Esophagus muscularis mucosa (tissue), 4 donors: ENCODE measurements at regions not wholly inside any gene's neighbourhood (a gene's known extent, or its start where the extent isn't known, plus 50 kb on each side); places are given as distances from the start of the nearest gene placed in this dataset.

Source experiments
- DNase-seq: peaks from one replicate; pipeline ENCODE4 v3.0.0-alpha.2; 2017; ENCODE audit errors: extremely low spot score
- H3K27ac ChIP-seq, 4 donors: fragments of 200-600 bp; sonication (generic); replicated peaks in 1 of 4; 1 replicate in 3 of 4; 2 replicates in 1 of 4; pipeline ENCODE4 v1.5.1; 2016 to 2019; ENCODE audit warnings: mild to moderate bottlenecking in 1 of 4
- H3K27me3 ChIP-seq, 4 donors: fragments of 200-600 bp; sonication (generic); one replicate each; pipeline versions ENCODE4 v1.5.1 to v1.6.0; 2016 to 2019
- H3K36me3 ChIP-seq, 4 donors: fragments of 200-600 bp; sonication (generic); one replicate each; pipeline ENCODE4 v1.5.1; 2016 to 2019
- H3K4me1 ChIP-seq, 4 donors: fragments of 200-600 bp; sonication (generic); one replicate each; pipeline ENCODE4 v1.5.1; 2016 to 2019
- H3K4me3 ChIP-seq, 4 donors: fragments of 200-600 bp; sonication (generic); 1 replicate in 2 of 4; 2 replicates in 2 of 4; pipeline ENCODE4 v1.5.1; 2016 to 2019; ENCODE audit warnings: mild to moderate bottlenecking in 4 of 4, moderate library complexity in 1 of 4
- H3K9me3 ChIP-seq, 4 donors: fragments of 200-600 bp; sonication (generic); 1 replicate in 3 of 4; 2 replicates in 1 of 4; pipeline ENCODE4 v1.5.1; 2016 to 2019
- EP300 ChIP-seq: sonication (generic); formaldehyde crosslinking; IDR thresholded peaks from one replicate; pipeline ENCODE4 v1.6.1; 2017; ENCODE audit warnings: antibody characterized with exemption
- POLR2A ChIP-seq: fragments of 450-650 bp; IDR thresholded peaks from one replicate; pipeline ENCODE4 v1.6.1; 2017; ENCODE audit warnings: antibody characterized with exemption, moderate library complexity, mild to moderate bottlenecking, low read depth
- POLR2AphosphoS5 ChIP-seq, 2 donors: sonication (generic); formaldehyde crosslinking; IDR thresholded peaks; one replicate each; pipeline ENCODE4 v1.6.1; 2017; ENCODE audit warnings: antibody characterized with exemption in 2 of 2
- WGBS: methylation state at CpG from one replicate; pipeline ENCODE4 v1.1.5; 2018; 5-methylcytosine and 5-hydroxymethylcytosine counted together
- intact Hi-C: fragments of 100-400 bp; cut with DNase I; formaldehyde crosslinking; loops from one replicate; pipeline ENCODE4 v1.15.1; 2023
- TF ChIP-seq, protein P1 (sequence below), 3 experiments: fragments of 200-600 bp in 2 of 3; fragments of 450-650 bp in 1 of 3; sonication (generic) in 2 of 3; IDR thresholded peaks; one replicate each; pipeline ENCODE4 v1.5.1; 2017 to 2019; ENCODE audit warnings: antibody characterized with exemption in 3 of 3, mild to moderate bottlenecking in 2 of 3, moderate library complexity in 1 of 3

DNA sequence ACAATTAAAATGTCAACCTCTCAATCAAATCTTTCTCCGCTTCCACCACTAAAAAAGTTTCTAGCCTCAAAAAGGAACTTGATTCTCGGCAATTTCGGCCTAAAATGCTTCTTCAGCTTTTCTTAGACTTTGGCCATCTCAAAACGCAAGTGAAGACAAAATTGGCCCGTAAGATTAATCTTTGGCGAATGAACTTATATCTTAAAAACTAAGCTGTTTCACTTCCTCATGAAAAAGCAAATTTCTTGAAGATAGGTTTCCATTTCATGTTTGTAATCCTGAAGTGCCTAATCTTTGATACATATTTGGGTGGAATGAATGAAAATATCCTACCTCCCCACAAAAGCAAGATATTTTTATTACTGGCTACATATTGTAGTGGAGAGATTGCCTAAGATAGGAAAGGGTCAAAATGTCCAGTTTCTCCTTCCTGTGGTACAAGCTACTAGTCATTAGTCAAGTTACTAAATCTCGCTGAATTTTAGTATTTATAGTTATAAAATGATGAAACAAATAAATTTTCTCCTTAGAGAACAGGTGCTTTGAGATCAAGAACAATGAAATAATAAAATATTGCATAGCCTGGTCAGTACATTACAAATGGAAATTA, 85.4 kb upstream of the ZEB2 start:
- H3K4me3 ChIP-seq = no peak overlapping the region
- no peak for DNase-seq
- WGBS = 87% methylated on average over 7 of the region's 7 CpGs
- H3K27ac ChIP-seq = no peak overlapping the region
- H3K36me3 ChIP-seq = no peaks in the 10 kb centered on the region
- H3K9me3 ChIP-seq = no peaks in the 10 kb centered on the region
- intact Hi-C loops = no loop called here
- TF ChIP-seq, protein P1, sequence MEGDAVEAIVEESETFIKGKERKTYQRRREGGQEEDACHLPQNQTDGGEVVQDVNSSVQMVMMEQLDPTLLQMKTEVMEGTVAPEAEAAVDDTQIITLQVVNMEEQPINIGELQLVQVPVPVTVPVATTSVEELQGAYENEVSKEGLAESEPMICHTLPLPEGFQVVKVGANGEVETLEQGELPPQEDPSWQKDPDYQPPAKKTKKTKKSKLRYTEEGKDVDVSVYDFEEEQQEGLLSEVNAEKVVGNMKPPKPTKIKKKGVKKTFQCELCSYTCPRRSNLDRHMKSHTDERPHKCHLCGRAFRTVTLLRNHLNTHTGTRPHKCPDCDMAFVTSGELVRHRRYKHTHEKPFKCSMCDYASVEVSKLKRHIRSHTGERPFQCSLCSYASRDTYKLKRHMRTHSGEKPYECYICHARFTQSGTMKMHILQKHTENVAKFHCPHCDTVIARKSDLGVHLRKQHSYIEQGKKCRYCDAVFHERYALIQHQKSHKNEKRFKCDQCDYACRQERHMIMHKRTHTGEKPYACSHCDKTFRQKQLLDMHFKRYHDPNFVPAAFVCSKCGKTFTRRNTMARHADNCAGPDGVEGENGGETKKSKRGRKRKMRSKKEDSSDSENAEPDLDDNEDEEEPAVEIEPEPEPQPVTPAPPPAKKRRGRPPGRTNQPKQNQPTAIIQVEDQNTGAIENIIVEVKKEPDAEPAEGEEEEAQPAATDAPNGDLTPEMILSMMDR (IDR thresholded peaks at IDR 0.05) = no peak
- TF ChIP-seq POLR2A = no peak
- no peak for TF ChIP-seq EP300
- no peak for TF ChIP-seq POLR2AphosphoS5 (IDR thresholded peaks at IDR 0.05)
- no peaks in the 10 kb centered on the region for H3K27me3 ChIP-seq
- H3K4me1 ChIP-seq = peaks cover 0 to 4% (median 0%) of the 10 kb centered on the region in 4 donors

DNA sequence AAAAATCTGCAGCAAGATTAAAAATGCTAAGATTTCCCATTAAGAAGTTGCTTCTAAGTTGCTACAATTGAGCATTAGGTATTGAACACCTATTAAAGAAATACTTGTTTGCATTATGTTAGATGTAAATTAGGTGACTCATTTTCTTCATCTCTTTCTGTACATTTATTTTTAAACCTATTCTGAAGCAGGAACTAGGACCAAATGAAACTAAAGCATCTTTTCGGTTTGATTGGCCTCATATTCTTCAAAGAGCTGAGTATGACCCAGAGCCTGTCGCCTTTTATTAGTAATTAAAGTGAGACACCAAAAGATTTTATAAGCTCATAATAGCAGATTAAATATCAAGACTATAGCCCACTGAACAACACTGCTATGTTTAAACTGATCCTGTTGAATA, 83.4 kb upstream of the ZEB2 start:
- DNase-seq = no peak
- 86% methylated on average over 2 of the region's 2 CpGs for WGBS
- TF ChIP-seq, protein P1 (IDR thresholded peaks at IDR 0.05) = no peak
- TF ChIP-seq POLR2AphosphoS5 (IDR thresholded peaks at IDR 0.05) (no peak), POLR2A (no peak), EP300 (no peak)
- Histone ChIP-seq H3K4me3 (no peak overlapping the region), H3K36me3 (no peaks in the 10 kb centered on the region), H3K4me1 (peaks cover 0 to 3% (median 0%) of the 10 kb centered on the region in 4 donors), H3K27ac (no peak overlapping the region), H3K9me3 (no peaks in the 10 kb centered on the region), H3K27me3 (no peaks in the 10 kb centered on the region)
- intact Hi-C loops = no loop called here

DNA sequence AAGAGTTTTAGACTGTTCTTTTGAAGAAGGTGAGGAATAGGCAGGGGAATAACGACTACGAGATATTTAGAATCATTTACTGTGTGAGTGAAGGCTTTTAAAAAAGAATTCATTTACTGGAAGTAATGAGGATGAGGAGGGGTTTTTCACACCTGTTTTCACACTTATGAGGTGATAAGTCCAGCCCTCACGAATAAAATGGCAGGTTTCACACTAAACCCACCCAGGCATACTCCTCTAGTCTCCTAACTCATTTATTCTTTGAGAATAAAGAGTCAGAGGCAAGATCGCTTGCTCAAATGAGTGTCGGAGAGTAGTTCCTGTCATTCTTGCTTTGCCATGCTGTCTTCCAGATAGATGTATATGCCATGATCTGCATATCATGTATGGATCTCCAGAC, 79.0 kb upstream of the ZEB2 start:
- Histone ChIP-seq H3K9me3 (no peaks in the 10 kb centered on the region), H3K4me3 (no peak overlapping the region), H3K27ac (no peak overlapping the region), H3K4me1 (peaks cover 0 to 4% (median 0%) of the 10 kb centered on the region in 4 donors), H3K36me3 (no peaks in the 10 kb centered on the region), H3K27me3 (no peaks in the 10 kb centered on the region)
- WGBS = 75% methylated on average over 5 of the region's 5 CpGs
- intact Hi-C loops = no loop called here
- TF ChIP-seq, protein P1 (IDR thresholded peaks at IDR 0.05) = no peak
- TF ChIP-seq POLR2AphosphoS5 (IDR thresholded peaks at IDR 0.05) (no peak), EP300 (no peak), POLR2A (no peak)
- DNase-seq = no peak

DNA sequence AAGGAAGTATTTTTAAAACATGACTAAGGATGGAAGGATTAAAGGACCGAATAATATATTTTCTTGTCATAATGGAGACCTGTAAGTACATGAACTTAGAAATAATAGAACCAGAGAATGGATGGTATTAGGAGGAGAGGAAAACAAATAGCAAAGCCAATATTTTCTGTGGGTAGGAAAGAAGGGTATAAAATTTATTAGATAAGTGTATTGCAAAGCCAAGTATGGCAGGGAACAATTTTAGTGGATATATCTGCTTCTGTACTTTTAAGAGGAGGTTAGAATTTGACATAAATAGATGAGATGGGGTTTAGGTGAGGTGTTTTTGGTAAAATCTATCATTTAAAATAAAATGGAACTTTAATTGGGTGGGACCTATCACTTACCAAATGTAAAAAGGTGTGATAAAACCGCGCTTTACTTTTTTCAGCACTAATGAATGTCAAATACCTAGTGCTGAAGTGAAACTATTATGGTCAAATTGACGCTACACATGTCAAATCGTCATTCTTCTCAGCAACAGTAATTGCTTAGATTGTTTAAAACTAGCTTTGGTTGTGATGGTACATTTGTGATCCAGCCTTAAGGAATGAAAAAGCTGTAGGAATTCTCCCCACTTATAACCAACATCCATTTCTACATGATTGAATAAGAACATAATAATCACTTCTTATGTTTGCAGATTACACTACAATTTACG, 78.1 kb upstream of the ZEB2 start:
- intact Hi-C loops = no loop called here
- Histone ChIP-seq H3K27ac (no peak overlapping the region), H3K36me3 (no peaks in the 10 kb centered on the region), H3K27me3 (no peaks in the 10 kb centered on the region), H3K9me3 (no peaks in the 10 kb centered on the region), H3K4me1 (peaks cover 0 to 4% (median 0%) of the 10 kb centered on the region in 4 donors), H3K4me3 (no peak overlapping the region)
- WGBS = 74% methylated on average over 6 of the region's 6 CpGs
- no peak for DNase-seq
- no peak for TF ChIP-seq EP300
- TF ChIP-seq, protein P1 (IDR thresholded peaks at IDR 0.05) = no peak
